H1 (cell line): ENCODE measurements at regions not wholly inside any gene's neighbourhood (a gene's known extent, or its start where the extent isn't known, plus 50 kb on each side); places are given as distances from the start of the nearest gene placed in this dataset.

Experiments
- ASH2L ChIP-seq: fragments of 200-600, 300-600 bp; sonication (generic); IDR thresholded peaks from one replicate; pipeline ENCODE4 v1.7.1; 2017; ENCODE audit warnings: low read length
- CEBPB ChIP-seq: IDR thresholded peaks from 2 replicates; pipeline ENCODE4 v1.6.1; 2012; ENCODE audit warnings: low read depth, low read length
- TF ChIP-seq, protein P1 (sequence below): fragments of 300-600 bp; sonication (generic); IDR thresholded peaks from 2 replicates; pipeline ENCODE4 v1.7.1; 2012; ENCODE audit warnings: low read length, moderate library complexity, mild to moderate bottlenecking, inconsistent platforms; ENCODE audit not compliant: insufficient replicate concordance
- TF ChIP-seq, protein P2 (sequence below): IDR thresholded peaks from 2 replicates; pipeline ENCODE4 v1.6.1; 2011; ENCODE audit warnings: low read length, improper control_type of control experiment

DNA sequence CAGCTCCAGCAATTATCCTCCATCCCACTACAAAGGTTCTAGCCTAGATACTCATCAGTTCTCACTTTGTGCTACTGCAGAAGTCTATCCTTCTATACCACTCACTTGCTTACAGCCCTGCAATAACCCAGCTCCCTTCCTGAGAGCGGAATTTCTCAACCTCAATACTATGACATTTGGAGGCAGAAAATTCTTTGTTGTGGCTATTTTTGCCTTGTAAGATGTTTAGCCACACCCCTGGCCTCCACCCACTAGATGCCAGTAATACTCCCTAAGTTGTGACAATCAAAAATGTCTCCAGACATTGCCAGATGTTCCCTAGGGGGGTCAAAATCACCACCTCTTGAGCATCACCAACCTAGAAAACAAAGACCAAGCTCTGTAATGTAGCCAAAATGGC lies 149.5 kb downstream of the QDPR start (continued):
- TF ChIP-seq, protein P1, sequence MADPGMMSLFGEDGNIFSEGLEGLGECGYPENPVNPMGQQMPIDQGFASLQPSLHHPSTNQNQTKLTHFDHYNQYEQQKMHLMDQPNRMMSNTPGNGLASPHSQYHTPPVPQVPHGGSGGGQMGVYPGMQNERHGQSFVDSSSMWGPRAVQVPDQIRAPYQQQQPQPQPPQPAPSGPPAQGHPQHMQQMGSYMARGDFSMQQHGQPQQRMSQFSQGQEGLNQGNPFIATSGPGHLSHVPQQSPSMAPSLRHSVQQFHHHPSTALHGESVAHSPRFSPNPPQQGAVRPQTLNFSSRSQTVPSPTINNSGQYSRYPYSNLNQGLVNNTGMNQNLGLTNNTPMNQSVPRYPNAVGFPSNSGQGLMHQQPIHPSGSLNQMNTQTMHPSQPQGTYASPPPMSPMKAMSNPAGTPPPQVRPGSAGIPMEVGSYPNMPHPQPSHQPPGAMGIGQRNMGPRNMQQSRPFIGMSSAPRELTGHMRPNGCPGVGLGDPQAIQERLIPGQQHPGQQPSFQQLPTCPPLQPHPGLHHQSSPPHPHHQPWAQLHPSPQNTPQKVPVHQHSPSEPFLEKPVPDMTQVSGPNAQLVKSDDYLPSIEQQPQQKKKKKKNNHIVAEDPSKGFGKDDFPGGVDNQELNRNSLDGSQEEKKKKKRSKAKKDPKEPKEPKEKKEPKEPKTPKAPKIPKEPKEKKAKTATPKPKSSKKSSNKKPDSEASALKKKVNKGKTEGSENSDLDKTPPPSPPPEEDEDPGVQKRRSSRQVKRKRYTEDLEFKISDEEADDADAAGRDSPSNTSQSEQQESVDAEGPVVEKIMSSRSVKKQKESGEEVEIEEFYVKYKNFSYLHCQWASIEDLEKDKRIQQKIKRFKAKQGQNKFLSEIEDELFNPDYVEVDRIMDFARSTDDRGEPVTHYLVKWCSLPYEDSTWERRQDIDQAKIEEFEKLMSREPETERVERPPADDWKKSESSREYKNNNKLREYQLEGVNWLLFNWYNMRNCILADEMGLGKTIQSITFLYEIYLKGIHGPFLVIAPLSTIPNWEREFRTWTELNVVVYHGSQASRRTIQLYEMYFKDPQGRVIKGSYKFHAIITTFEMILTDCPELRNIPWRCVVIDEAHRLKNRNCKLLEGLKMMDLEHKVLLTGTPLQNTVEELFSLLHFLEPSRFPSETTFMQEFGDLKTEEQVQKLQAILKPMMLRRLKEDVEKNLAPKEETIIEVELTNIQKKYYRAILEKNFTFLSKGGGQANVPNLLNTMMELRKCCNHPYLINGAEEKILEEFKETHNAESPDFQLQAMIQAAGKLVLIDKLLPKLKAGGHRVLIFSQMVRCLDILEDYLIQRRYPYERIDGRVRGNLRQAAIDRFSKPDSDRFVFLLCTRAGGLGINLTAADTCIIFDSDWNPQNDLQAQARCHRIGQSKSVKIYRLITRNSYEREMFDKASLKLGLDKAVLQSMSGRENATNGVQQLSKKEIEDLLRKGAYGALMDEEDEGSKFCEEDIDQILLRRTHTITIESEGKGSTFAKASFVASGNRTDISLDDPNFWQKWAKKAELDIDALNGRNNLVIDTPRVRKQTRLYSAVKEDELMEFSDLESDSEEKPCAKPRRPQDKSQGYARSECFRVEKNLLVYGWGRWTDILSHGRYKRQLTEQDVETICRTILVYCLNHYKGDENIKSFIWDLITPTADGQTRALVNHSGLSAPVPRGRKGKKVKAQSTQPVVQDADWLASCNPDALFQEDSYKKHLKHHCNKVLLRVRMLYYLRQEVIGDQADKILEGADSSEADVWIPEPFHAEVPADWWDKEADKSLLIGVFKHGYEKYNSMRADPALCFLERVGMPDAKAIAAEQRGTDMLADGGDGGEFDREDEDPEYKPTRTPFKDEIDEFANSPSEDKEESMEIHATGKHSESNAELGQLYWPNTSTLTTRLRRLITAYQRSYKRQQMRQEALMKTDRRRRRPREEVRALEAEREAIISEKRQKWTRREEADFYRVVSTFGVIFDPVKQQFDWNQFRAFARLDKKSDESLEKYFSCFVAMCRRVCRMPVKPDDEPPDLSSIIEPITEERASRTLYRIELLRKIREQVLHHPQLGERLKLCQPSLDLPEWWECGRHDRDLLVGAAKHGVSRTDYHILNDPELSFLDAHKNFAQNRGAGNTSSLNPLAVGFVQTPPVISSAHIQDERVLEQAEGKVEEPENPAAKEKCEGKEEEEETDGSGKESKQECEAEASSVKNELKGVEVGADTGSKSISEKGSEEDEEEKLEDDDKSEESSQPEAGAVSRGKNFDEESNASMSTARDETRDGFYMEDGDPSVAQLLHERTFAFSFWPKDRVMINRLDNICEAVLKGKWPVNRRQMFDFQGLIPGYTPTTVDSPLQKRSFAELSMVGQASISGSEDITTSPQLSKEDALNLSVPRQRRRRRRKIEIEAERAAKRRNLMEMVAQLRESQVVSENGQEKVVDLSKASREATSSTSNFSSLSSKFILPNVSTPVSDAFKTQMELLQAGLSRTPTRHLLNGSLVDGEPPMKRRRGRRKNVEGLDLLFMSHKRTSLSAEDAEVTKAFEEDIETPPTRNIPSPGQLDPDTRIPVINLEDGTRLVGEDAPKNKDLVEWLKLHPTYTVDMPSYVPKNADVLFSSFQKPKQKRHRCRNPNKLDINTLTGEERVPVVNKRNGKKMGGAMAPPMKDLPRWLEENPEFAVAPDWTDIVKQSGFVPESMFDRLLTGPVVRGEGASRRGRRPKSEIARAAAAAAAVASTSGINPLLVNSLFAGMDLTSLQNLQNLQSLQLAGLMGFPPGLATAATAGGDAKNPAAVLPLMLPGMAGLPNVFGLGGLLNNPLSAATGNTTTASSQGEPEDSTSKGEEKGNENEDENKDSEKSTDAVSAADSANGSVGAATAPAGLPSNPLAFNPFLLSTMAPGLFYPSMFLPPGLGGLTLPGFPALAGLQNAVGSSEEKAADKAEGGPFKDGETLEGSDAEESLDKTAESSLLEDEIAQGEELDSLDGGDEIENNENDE = no peak
- TF ChIP-seq ASH2L (no peak), CEBPB (no peak)
- TF ChIP-seq, protein P2, sequence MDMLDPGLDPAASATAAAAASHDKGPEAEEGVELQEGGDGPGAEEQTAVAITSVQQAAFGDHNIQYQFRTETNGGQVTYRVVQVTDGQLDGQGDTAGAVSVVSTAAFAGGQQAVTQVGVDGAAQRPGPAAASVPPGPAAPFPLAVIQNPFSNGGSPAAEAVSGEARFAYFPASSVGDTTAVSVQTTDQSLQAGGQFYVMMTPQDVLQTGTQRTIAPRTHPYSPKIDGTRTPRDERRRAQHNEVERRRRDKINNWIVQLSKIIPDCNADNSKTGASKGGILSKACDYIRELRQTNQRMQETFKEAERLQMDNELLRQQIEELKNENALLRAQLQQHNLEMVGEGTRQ = no peak
